H9 (cell line): ENCODE measurements at regions not wholly inside any gene's neighbourhood (a gene's known extent, or its start where the extent isn't known, plus 50 kb on each side); places are given as distances from the start of the nearest gene placed in this dataset.

Experiments
- DNase-seq: peaks from one replicate; pipeline ENCODE4 v3.0.0-alpha.2; 2017
- H2AFZ ChIP-seq: one replicate; pipeline ENCODE4 v1.6.1; 2013; ENCODE audit warnings: mild to moderate bottlenecking, low read length, control low read depth, moderate library complexity
- H2AK5ac ChIP-seq: 2 replicates; pipeline ENCODE4 v1.6.1; 2013; ENCODE audit warnings: low read length, control low read depth, mixed read lengths; ENCODE audit not compliant: insufficient read length
- H2BK120ac ChIP-seq: one replicate; pipeline ENCODE4 v1.6.1; 2013; ENCODE audit warnings: low read depth, mild to moderate bottlenecking, low read length, control low read depth, inconsistent platforms; ENCODE audit not compliant: poor library complexity, severe bottlenecking
- H2BK12ac ChIP-seq: 2 replicates; pipeline ENCODE4 v1.6.1; 2013; ENCODE audit warnings: low read length, control low read depth, mixed read lengths, low read depth; ENCODE audit not compliant: insufficient read length
- H2BK15ac ChIP-seq: 2 replicates; pipeline ENCODE4 v1.6.1; 2013; ENCODE audit warnings: low read depth, low read length, control low read depth
- H2BK20ac ChIP-seq: one replicate; pipeline ENCODE4 v1.6.1; 2013; ENCODE audit warnings: low read depth, mild to moderate bottlenecking, low read length, control low read depth, inconsistent platforms; ENCODE audit not compliant: poor library complexity, severe bottlenecking
- H2BK5ac ChIP-seq: 2 replicates; pipeline ENCODE4 v1.6.1; 2013; ENCODE audit warnings: low read length, control low read depth, mixed read lengths; ENCODE audit not compliant: insufficient read length
- H3K14ac ChIP-seq: 2 replicates; pipeline ENCODE4 v1.6.1; 2013; ENCODE audit warnings: low read length, control low read depth; ENCODE audit not compliant: insufficient read depth
- H3K18ac ChIP-seq: 2 replicates; pipeline ENCODE4 v1.6.1; 2013; ENCODE audit warnings: low read depth, mild to moderate bottlenecking, mixed read lengths, low read length, control low read depth; ENCODE audit not compliant: insufficient read length
- H3K23ac ChIP-seq: 2 replicates; pipeline ENCODE4 v1.6.1; 2013; ENCODE audit warnings: low read length, control low read depth, mixed read lengths, low read depth; ENCODE audit not compliant: insufficient read length
- H3K23me2 ChIP-seq: 2 replicates; pipeline ENCODE4 v1.6.1; 2013; ENCODE audit warnings: low read depth, mild to moderate bottlenecking, mixed read lengths, low read length, control low read depth; ENCODE audit not compliant: insufficient read length, poor library complexity, severe bottlenecking
- H3K27ac ChIP-seq: 2 replicates; pipeline ENCODE4 v1.5.1; 2013; ENCODE audit warnings: low read length, control low read depth, mixed read lengths, low read depth; ENCODE audit not compliant: insufficient read length
- H3K27me3 ChIP-seq: 2 replicates; pipeline ENCODE4 v1.6.1; 2013; ENCODE audit warnings: low read length, control low read depth, inconsistent platforms; ENCODE audit not compliant: insufficient read depth
- H3K4ac ChIP-seq: 2 replicates; pipeline ENCODE4 v1.6.1; 2013; ENCODE audit warnings: low read depth, mild to moderate bottlenecking, control low read depth, inconsistent platforms, low read length, moderate library complexity
- H3K4me1 ChIP-seq: 2 replicates; pipeline ENCODE4 v1.6.1; 2013; ENCODE audit warnings: low read length, control low read depth, inconsistent platforms; ENCODE audit not compliant: insufficient read depth
- H3K4me2 ChIP-seq: 2 replicates; pipeline ENCODE4 v1.6.1; 2013; ENCODE audit warnings: low read length, control low read depth, mixed read lengths; ENCODE audit not compliant: insufficient read length, insufficient read depth
- H3K56ac ChIP-seq: 2 replicates; pipeline ENCODE4 v1.6.1; 2013; ENCODE audit warnings: low read depth, mild to moderate bottlenecking, mixed read lengths, low read length, control low read depth; ENCODE audit not compliant: insufficient read length
- H3K79me1 ChIP-seq: 2 replicates; pipeline ENCODE4 v1.6.1; 2013; ENCODE audit warnings: low read depth, mild to moderate bottlenecking, moderate library complexity, low read length, control low read depth, inconsistent platforms; ENCODE audit not compliant: insufficient read depth, poor library complexity, severe bottlenecking
- H3K79me2 ChIP-seq: 2 replicates; pipeline ENCODE4 v1.6.1; 2013; ENCODE audit warnings: low read length, control low read depth, inconsistent platforms; ENCODE audit not compliant: insufficient read depth
- H3K9ac ChIP-seq: 2 replicates; pipeline ENCODE4 v1.6.1; 2013; ENCODE audit warnings: low read length, control low read depth, mixed read lengths; ENCODE audit not compliant: insufficient read length; ENCODE audit errors: extremely low read depth
- H3K9me3 ChIP-seq: one replicate; pipeline ENCODE4 v1.6.1; 2013; ENCODE audit warnings: low read depth, low read length, inconsistent platforms; ENCODE audit not compliant: control insufficient read depth
- H3T11ph ChIP-seq: one replicate; pipeline ENCODE4 v1.6.1; 2013; ENCODE audit warnings: mild to moderate bottlenecking, low read length, control low read depth, inconsistent platforms
- H4K20me1 ChIP-seq: one replicate; pipeline ENCODE4 v1.6.1; 2013; ENCODE audit not compliant: control insufficient read depth, insufficient read length, insufficient read depth
- H4K5ac ChIP-seq: 2 replicates; pipeline ENCODE4 v1.6.1; 2013; ENCODE audit warnings: low read depth, mild to moderate bottlenecking, mixed read lengths, low read length, control low read depth; ENCODE audit not compliant: insufficient read length
- H4K8ac ChIP-seq: replicated peaks from 2 replicates; pipeline ENCODE4 v1.6.1; 2013; ENCODE audit warnings: low read length, control low read depth, mixed read lengths, low read depth; ENCODE audit not compliant: insufficient read length
- H4K91ac ChIP-seq: 2 replicates; pipeline ENCODE4 v1.6.1; 2013; ENCODE audit warnings: low read depth, mild to moderate bottlenecking, moderate library complexity, mixed read lengths, low read length, control low read depth; ENCODE audit not compliant: insufficient read length
- H3K27ac Mint-ChIP-seq, 3 experiments: 2 replicates in 2 of 3; 3 replicates in 1 of 3; pipeline ENCODE4 v1.8.0; 2020 to 2021; ENCODE audit warnings: mixed read lengths in 3 of 3, mild to moderate bottlenecking in 1 of 3, moderate library complexity in 1 of 3
- H3K27me3 Mint-ChIP-seq: 2 replicates; pipeline ENCODE4 v1.8.0; 2021; ENCODE audit warnings: low read depth, mild to moderate bottlenecking, moderate library complexity, mixed read lengths
- H3K36me3 Mint-ChIP-seq, 3 experiments: 2 replicates in 2 of 3; 3 replicates in 1 of 3; pipeline ENCODE4 v1.8.0; 2020 to 2021; ENCODE audit warnings: low read depth in 3 of 3, mixed read lengths in 3 of 3; ENCODE audit not compliant: insufficient read depth in 1 of 3
- H3K4me1 Mint-ChIP-seq, 2 experiments: 2 replicates each; pipeline ENCODE4 v1.8.0; 2020; ENCODE audit warnings: mixed read lengths in 2 of 2
- H3K4me3 Mint-ChIP-seq, 2 experiments: 2 replicates in 1 of 2; 3 replicates in 1 of 2; pipeline ENCODE4 v1.8.0; 2020 to 2021; ENCODE audit warnings: mild to moderate bottlenecking in 2 of 2, mixed read lengths in 2 of 2, moderate library complexity in 1 of 2
- H3K9me3 Mint-ChIP-seq, 2 experiments: 2 replicates in 1 of 2; 3 replicates in 1 of 2; pipeline ENCODE4 v1.8.0; 2020; ENCODE audit warnings: mild to moderate bottlenecking in 2 of 2, mixed read lengths in 2 of 2, moderate library complexity in 1 of 2
- WGBS: extraction: QIAGEN DNeasy Blood & Tissue Kit; methylation state at CpG from one replicate; pipeline ENCODE4 v1.1.7; 2013; ENCODE audit warnings: missing lambda C conversion rate, low lambda C conversion rate, mixed read lengths; ENCODE audit not compliant: insufficient read length; ENCODE audit errors: extremely low coverage; 5-methylcytosine and 5-hydroxymethylcytosine counted together
- TF ChIP-seq, protein P1 (sequence below): fragments of 200-600 bp; sonication (generic); conservative IDR thresholded peaks from 3 replicates; pipeline ENCODE4 v1.8.0; 2021; ENCODE audit warnings: antibody characterized with exemption, mild to moderate bottlenecking

DNA sequence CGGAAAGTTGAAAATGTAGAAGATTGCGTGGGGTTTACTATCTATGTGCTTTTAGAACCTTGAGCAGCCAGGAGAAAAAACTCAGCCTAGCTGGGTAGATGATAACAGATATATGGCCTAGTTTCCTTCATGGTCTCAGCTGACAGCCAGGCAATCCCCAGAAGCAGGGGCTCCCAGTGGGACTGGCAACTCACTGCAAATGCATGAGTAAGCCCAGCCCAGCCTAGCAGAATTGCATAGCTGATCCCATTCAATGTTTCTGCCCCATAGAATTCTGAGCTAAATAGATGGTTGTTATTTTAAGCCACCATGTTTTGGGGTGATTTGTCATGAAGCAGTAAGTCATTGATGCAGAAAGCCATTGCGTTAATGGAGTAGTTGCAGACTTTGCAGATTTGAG lies 108.5 kb downstream of the ERCC5 start:
- H2BK5ac ChIP-seq, result no peak overlapping the region
- H3K4me2 ChIP-seq, result no peak overlapping the region
- no peak overlapping the region for H3K23ac ChIP-seq
- H3K27ac ChIP-seq, result no peak overlapping the region
- DNase-seq, result no peak
- no peak overlapping the region for H2BK20ac ChIP-seq
- H3K9ac ChIP-seq, result no peak overlapping the region
- no peak overlapping the region for H3K56ac ChIP-seq
- H3K27ac Mint-ChIP-seq, result no peak overlapping the region
- no peaks in the 10 kb centered on the region for H3K27me3 ChIP-seq
- H2BK120ac ChIP-seq, result no peak overlapping the region
- H3K4me3 Mint-ChIP-seq, result no peak overlapping the region
- H3K4me1 ChIP-seq, result no peaks in the 10 kb centered on the region
- no peak overlapping the region for H2BK15ac ChIP-seq
- H3T11ph ChIP-seq, result no peak overlapping the region
- no peaks in the 10 kb centered on the region for H3K9me3 Mint-ChIP-seq
- H2AFZ ChIP-seq, result no peak overlapping the region
- H3K79me2 ChIP-seq, result no peaks in the 10 kb centered on the region
- H3K27me3 Mint-ChIP-seq, result no peaks in the 10 kb centered on the region
- H3K23me2 ChIP-seq, result no peaks in the 10 kb centered on the region
- no peak overlapping the region for H4K91ac ChIP-seq
- no CpG with 5 or more reads among the region's 3 CpGs for WGBS
- H3K36me3 Mint-ChIP-seq, result no peaks in the 10 kb centered on the region
- no peaks in the 10 kb centered on the region; a peak in 1 of 4 replicates for H3K4me1 Mint-ChIP-seq
- H4K8ac ChIP-seq, result no peak overlapping the region
- H2BK12ac ChIP-seq, result no peak overlapping the region
- no peaks in the 10 kb centered on the region for H3K9me3 ChIP-seq
- H3K4ac ChIP-seq, result no peak overlapping the region
- TF ChIP-seq, protein P1, sequence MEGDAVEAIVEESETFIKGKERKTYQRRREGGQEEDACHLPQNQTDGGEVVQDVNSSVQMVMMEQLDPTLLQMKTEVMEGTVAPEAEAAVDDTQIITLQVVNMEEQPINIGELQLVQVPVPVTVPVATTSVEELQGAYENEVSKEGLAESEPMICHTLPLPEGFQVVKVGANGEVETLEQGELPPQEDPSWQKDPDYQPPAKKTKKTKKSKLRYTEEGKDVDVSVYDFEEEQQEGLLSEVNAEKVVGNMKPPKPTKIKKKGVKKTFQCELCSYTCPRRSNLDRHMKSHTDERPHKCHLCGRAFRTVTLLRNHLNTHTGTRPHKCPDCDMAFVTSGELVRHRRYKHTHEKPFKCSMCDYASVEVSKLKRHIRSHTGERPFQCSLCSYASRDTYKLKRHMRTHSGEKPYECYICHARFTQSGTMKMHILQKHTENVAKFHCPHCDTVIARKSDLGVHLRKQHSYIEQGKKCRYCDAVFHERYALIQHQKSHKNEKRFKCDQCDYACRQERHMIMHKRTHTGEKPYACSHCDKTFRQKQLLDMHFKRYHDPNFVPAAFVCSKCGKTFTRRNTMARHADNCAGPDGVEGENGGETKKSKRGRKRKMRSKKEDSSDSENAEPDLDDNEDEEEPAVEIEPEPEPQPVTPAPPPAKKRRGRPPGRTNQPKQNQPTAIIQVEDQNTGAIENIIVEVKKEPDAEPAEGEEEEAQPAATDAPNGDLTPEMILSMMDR, result no peak
- no peaks in the 10 kb centered on the region for H3K79me1 ChIP-seq
- no peak overlapping the region for H2AK5ac ChIP-seq
- H3K14ac ChIP-seq, result no peak overlapping the region
- no peak overlapping the region for H3K18ac ChIP-seq
- H4K20me1 ChIP-seq, result no peaks in the 10 kb centered on the region
- no peak overlapping the region for H4K5ac ChIP-seq
